ENCODE measurements at regions not wholly inside any gene's neighbourhood (a gene's known extent, or its start where the extent isn't known, plus 50 kb on each side); places are given as distances from the start of the nearest gene placed in this dataset.
A peak's percentile ranks its signal among the peaks of the same experiment; 100 is the strongest.
"Not testable (repeated sequence)": the region's sequence is repeated elsewhere in the genome, so short reads cannot be mapped to it uniquely, and the experiment has no call there.

DNA sequence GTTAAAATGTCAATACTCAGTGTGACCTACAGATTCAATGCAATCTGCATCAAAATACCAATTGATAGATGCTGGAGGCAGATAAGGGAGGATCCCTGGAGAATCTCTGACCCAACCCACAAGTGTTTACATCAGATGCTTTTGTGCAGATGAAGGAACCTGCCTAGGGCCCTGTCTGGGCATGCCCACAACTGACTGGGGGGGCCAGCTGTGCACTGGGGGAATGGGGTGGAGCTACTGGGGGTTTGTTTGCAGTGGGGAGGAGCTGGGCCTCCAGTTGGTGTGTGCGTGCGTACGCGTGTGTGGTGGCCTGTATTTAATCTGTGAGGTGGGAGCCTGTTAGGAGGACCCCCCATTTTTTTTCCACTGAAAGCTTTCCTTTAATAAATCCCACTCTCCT, 244.9 kb downstream of the TRIM36 start:
- Histone ChIP-seq H3K4me3 (ENCODE audit: low read length) (no peak overlapping the region), H3K9me3 (ENCODE audit: low read depth, low read length) (peaks cover 5% of the 10 kb centered on the region), H3K27me3 (ENCODE audit: insufficient read depth, low read length) (no peaks in the 10 kb centered on the region), H3K4me1 (ENCODE audit: insufficient read depth, low read length) (no peaks in the 10 kb centered on the region)

DNA sequence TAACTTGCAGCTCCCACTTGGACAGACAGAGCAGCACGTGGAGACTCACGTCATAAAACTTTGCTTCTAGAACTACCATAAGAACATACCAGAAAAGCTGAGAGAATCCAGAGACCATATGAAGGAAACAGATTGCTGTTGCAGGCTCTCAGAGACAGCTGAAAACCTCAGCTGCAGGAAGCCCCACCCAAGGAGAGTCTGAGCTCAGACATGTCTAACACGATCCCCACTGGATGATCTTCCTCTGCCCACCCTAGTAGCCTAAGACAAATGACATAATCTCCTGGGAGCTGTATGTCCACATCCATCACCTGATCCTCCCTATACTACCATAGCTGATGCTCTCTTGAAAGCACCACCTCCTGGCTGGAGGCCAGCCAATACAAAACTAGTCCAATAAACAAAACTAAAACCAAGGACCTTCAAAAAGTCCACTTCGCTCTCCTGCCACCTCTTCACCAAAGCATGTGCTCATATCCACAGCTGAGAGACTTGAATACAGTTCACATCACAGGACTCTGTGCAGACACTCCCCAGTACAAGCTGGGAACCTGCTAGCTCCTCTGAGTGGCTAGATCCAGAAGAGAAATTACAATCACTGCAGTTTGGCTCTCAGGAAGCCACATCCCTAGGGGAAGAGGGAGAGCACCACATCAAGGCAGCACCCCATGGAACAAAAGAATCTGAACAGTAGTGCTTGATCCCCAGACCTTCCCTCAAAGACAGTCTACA, 257.4 kb downstream of the TRIM36 start:
- Histone ChIP-seq H3K9me3 (ENCODE audit: low read depth, low read length) (no peaks in the 10 kb centered on the region), H3K27me3 (ENCODE audit: insufficient read depth, low read length) (no peaks in the 10 kb centered on the region), H3K4me3 (ENCODE audit: low read length) (no peak overlapping the region), H3K4me1 (ENCODE audit: insufficient read depth, low read length) (no peaks in the 10 kb centered on the region)

DNA sequence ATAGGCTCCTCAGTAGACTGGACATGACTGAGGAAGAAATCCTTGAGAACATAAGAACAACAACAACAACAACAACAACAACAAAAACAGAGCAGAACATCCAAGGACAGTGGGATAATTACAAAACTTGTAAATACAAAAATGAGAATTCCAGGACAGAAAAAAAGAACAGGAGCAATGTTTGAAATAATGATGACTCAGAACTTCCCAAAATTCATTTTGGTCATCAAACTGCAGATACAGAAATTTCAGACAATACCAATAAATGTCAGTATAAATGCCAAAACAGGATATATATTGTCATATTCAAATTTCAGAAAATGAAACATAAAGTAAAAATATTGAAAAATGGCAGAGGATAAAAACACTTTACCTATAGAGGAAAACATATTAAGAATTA, 259.0 kb downstream of the TRIM36 start:
- H3K27me3 ChIP-seq (ENCODE audit: insufficient read depth, low read length), result no peaks in the 10 kb centered on the region
- H3K4me3 ChIP-seq (ENCODE audit: low read length), result no peak overlapping the region
- no peaks in the 10 kb centered on the region for H3K4me1 ChIP-seq (ENCODE audit: insufficient read depth, low read length)
- H3K9me3 ChIP-seq (ENCODE audit: low read depth, low read length), result no peaks in the 10 kb centered on the region

DNA sequence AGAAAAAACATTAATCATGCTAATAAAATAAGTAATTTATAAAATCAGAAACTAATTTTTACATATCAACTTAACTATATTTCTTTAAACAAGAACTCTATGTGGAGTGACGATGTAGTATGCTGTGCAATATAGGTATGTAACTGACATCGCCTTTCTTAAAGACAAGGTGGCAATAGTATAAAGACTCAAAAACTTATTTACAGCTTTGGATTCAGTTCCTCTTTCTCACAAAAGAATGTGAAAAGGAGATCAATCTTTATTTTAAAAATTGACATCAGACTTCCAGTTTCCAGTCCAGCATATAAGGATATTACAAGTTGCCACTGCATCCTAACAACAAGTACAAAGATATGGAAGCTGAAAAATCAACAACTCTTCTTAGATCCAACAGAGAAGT, 260.3 kb downstream of the TRIM36 start:
- Histone ChIP-seq H3K27me3 (ENCODE audit: insufficient read depth, low read length) (no peaks in the 10 kb centered on the region), H3K9me3 (ENCODE audit: low read depth, low read length) (no peaks in the 10 kb centered on the region), H3K4me1 (ENCODE audit: insufficient read depth, low read length) (no peaks in the 10 kb centered on the region), H3K4me3 (ENCODE audit: low read length) (no peak overlapping the region)

DNA sequence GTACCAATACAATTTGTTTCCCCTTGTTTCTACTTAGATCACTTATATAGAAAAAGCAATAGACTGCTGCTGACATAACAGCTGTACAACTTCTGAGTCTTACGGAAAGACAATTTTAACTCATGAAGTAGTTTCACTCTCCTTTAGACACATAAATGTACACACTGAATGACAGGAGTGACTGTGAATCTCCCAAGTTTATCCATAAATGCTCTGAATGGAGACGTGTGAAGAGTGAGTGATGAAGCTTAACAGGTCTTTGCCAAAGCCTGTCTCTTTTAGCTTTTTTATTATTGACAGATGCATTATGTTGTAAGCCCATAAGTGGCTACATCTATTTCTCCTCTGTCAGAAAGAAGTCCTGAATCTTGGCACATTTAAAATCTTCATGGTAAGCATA, 265.9 kb downstream of the TRIM36 start:
- Histone ChIP-seq H3K9me3 (ENCODE audit: low read depth, low read length) (no peaks in the 10 kb centered on the region), H3K27me3 (ENCODE audit: insufficient read depth, low read length) (no peaks in the 10 kb centered on the region), H3K4me3 (ENCODE audit: low read length) (no peak overlapping the region), H3K4me1 (ENCODE audit: insufficient read depth, low read length) (no peaks in the 10 kb centered on the region)

DNA sequence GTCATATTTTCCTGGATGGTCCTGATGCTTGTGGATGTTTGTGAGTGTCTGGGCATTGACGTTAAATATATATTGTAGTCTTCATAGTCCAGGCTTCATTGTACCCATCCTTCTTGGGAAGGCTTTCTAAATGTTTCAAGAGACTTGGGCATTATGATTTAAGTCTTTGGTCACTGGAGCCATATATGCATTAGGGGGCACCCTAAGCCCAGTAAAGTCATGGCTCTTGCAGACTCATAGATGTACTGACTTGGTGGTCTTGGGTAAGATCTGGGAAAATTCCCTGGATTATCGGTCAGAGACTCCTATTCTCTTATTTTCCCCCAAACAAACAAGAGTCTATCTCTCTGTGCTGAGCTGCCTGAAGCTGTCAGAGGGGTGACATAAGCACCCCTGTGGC, 271.1 kb downstream of the TRIM36 start:
- H3K27me3 ChIP-seq (ENCODE audit: insufficient read depth, low read length), result no peaks in the 10 kb centered on the region
- H3K4me3 ChIP-seq (ENCODE audit: low read length), result no peak overlapping the region
- H3K4me1 ChIP-seq (ENCODE audit: insufficient read depth, low read length), result no peaks in the 10 kb centered on the region
- H3K9me3 ChIP-seq (ENCODE audit: low read depth, low read length), result no peaks in the 10 kb centered on the region

DNA sequence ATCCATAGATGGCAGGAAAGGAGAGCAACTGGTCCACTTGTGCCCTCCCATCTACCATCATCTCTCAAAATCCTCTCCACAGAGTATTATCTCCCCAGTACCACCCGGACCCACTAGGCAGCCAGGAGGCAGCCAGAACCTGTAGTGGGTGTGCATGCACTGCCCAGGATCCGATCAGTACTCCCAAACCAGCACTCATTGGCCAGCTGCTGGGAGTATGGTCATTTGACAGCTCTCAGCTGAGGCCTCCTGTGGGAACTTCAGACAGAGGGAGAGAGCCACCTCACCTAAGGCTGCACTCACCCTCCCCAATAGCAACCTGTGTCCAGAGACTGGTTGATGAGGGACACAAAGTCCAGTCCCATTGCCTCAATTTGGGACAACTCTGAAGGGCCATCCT, 286.0 kb downstream of the TRIM36 start:
- no peaks in the 10 kb centered on the region for H3K27me3 ChIP-seq (ENCODE audit: insufficient read depth, low read length)
- no peak overlapping the region for H3K4me3 ChIP-seq (ENCODE audit: low read length)
- no peaks in the 10 kb centered on the region for H3K4me1 ChIP-seq (ENCODE audit: insufficient read depth, low read length)
- no peaks in the 10 kb centered on the region for H3K9me3 ChIP-seq (ENCODE audit: low read depth, low read length)

DNA sequence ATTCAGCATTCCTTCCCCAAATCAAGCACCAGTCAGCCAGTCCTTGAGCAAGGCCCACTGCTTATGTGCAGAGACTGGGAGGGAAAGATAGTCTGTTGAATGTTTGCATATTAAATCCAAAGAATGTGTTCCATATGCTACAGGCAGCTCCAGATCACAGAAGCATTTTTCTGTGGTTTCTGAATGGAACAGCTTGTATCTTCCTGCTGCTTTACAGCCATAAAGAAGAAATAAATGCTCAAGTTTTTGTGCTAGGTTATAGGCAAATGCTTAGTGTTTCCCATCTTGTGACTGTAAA, 310.3 kb downstream of the TRIM36 start:
- Histone ChIP-seq H3K4me3 (ENCODE audit: low read length) (no peak overlapping the region), H3K9me3 (ENCODE audit: low read depth, low read length) (no peaks in the 10 kb centered on the region), H3K27me3 (ENCODE audit: insufficient read depth, low read length) (no peaks in the 10 kb centered on the region), H3K4me1 (ENCODE audit: insufficient read depth, low read length) (peaks cover 22% of the 10 kb centered on the region)

DNA sequence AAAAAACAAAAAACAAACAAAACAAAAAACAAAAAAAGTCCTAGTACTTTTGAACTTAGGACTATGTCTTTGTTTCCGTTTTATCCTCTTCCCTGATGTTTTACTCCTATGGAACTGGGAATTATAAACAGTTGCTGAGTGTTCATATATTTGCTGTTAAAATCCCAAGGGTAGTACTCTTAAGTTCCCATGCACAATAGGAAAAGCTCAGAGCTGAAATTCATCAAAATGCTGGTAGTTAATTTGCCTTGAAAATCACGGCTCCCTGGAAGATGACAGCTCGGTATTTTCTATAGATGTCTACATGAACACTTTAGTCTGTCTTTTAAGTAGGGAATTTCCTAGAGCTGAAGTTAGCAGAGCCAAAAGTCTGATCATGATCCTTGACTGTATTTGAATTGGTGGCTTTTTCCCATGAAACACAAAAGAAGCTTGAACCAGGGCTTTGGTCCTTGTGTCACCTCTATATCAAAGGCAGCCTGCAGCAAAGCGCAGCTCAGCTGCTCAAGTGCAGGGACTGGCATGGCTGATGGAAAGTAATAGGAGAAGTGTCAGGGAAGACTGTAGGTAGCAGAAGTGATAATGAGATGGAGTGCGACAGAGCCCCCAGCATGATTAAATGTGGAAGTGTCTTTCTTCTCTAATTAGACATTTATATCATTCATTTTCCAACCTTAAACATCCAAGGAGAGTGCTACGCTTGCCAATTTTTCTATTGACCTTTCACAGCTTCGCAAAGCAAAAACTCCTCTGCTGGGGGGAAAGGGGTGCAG, 310.9 kb downstream of the TRIM36 start:
- H3K27me3 ChIP-seq (ENCODE audit: insufficient read depth, low read length), result no peaks in the 10 kb centered on the region
- H3K4me3 ChIP-seq (ENCODE audit: low read length), result no peak overlapping the region
- H3K9me3 ChIP-seq (ENCODE audit: low read depth, low read length), result no peaks in the 10 kb centered on the region
- peaks cover 22% of the 10 kb centered on the region for H3K4me1 ChIP-seq (ENCODE audit: insufficient read depth, low read length)

DNA sequence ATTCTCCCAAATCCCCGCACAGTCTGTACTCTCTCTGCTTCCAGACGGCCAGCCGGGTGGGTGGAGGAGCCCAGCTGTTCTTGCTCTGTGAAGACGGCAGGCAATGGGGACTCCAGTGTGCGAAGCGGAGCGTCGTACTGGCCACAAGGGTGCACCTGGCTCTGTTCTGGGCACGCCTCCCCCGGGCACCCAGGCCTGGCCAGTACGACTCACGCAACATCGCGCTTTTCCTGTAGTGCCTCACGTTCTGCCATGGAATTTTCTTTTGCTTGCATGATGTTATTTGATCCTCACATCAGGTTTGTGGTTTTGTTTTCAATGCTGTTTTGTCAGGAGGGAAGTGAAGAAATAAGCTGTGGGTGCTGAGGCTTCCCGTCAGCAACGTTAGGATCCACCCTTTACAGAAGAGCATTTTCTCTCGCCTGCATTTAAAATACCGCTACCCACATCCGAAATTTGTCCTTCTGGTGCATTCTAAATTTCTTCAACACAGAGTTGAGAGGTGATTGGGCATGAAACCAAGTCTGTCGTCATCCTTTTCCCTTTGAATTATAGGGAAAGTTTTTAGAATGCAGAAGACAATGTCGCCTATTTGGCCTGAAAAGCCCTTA, 311.7 kb downstream of the TRIM36 start:
- H3K9me3 ChIP-seq (ENCODE audit: low read depth, low read length), result no peaks in the 10 kb centered on the region
- H3K27me3 ChIP-seq (ENCODE audit: insufficient read depth, low read length), result no peaks in the 10 kb centered on the region
- peaks cover 22% of the 10 kb centered on the region for H3K4me1 ChIP-seq (ENCODE audit: insufficient read depth, low read length)
- peak overlapping the region; percentile 6 for H3K4me3 ChIP-seq (ENCODE audit: low read length)

DNA sequence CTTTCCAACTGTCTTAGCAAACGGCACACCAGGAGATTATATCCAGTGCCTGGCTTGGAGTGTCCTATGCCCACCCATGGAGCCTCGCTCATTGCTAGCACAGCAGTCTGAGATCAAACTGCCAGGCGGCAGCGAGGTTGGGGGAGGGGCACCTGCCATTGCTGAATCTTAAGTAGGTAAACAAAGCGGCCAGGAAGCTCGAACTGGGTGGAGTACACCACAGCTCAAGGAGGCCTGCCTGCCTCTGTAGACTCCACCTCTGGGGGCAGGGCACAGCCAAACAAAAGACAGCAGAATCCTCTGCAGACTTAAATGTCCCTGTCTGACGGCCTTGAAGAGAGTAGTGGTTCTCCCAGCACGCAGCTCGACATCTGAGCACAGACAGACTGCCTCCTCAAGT, 325.0 kb downstream of the TRIM36 start:
- not testable (repeated sequence) for H3K27me3 ChIP-seq (ENCODE audit: insufficient read depth, low read length); H3K4me1 ChIP-seq (ENCODE audit: insufficient read depth, low read length); H3K4me3 ChIP-seq (ENCODE audit: low read length); H3K9me3 ChIP-seq (ENCODE audit: low read depth, low read length)

DNA sequence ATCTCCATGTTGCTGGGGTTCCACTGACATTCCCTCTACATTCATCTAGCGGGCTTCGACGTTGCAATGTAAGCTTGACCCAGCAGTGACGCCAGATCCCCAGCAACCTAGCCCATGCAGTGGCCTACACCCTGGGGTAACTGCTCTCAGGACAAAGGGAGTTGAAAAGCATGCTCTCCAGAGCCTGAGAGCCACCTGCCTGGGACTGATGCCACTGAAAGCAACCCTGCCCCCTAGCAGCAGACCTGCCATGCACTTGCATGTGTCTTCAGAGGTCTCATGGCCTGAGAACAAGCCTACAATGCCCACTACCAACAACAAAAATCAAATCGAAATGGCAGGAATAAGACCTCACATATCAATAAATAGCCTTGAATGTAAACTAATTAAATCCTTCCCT, 330.3 kb downstream of the TRIM36 start:
- no peak overlapping the region for H3K4me3 ChIP-seq (ENCODE audit: low read length)
- no peaks in the 10 kb centered on the region for H3K27me3 ChIP-seq (ENCODE audit: insufficient read depth, low read length)
- no peaks in the 10 kb centered on the region for H3K9me3 ChIP-seq (ENCODE audit: low read depth, low read length)
- H3K4me1 ChIP-seq (ENCODE audit: insufficient read depth, low read length), result no peaks in the 10 kb centered on the region

DNA sequence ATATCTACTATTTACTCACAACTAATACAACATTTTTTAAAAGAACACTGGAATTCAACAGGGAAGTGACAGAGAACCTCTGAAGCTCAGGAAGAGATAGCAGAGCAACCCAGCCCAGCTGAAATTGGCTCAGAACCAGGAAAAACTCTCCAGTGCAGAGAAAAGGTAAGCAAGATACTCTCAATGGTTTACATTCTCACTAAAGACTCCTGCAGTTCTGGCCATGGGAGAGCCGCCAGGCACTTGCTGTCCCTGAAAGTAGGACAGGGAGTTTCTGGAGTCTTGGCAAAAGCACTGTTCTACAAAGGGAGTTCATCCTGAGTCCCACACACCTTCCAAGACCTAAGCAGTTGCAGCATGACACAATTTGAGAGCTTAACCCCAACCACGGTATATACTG, 330.8 kb downstream of the TRIM36 start:
- no peaks in the 10 kb centered on the region for H3K4me1 ChIP-seq (ENCODE audit: insufficient read depth, low read length)
- no peak overlapping the region for H3K4me3 ChIP-seq (ENCODE audit: low read length)
- no peaks in the 10 kb centered on the region for H3K9me3 ChIP-seq (ENCODE audit: low read depth, low read length)
- H3K27me3 ChIP-seq (ENCODE audit: insufficient read depth, low read length), result no peaks in the 10 kb centered on the region

DNA sequence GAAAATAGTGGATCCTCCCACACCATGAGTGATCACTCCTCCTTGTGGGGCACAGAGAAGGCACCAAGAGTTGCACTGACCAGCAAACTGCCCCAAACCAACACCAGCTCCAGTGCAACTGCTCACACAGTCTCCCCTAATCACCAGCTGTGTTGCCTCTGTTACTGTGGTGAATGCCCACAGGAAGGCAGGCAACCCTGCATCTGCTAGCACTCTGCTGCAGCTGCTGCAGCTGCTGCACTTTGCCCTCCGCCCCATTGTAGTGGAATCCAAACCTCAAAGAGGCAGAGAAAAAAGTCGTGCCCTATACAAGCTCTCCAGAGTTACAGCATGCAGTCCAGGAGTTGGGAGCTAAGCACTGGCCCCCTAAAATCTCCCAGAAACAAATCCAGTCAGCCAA, 339.6 kb downstream of the TRIM36 start:
- no peaks in the 10 kb centered on the region for H3K9me3 ChIP-seq (ENCODE audit: low read depth, low read length)
- H3K4me1 ChIP-seq (ENCODE audit: insufficient read depth, low read length), result no peaks in the 10 kb centered on the region
- H3K4me3 ChIP-seq (ENCODE audit: low read length), result no peak overlapping the region
- no peaks in the 10 kb centered on the region for H3K27me3 ChIP-seq (ENCODE audit: insufficient read depth, low read length)

DNA sequence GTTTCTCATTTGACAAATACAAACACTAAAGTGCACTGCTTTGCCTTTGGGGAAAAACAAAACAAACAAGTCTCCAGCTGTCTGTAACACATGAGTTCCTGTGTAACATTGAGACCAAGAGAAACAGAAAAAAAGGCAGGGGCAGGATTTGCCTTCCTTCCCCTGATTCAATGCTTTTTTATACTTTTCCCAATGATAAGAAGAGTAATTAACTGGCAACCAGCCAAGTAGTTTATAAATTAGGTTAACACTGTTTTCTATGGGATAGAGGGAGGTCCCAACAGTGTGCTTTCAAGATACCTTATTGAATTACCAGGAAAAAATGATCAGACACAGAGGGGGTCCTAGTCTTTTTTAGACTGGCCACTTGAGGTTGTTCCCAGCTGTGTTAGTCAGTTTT, 346.8 kb downstream of the TRIM36 start:
- Histone ChIP-seq H3K4me1 (ENCODE audit: insufficient read depth, low read length) (no peaks in the 10 kb centered on the region), H3K27me3 (ENCODE audit: insufficient read depth, low read length) (no peaks in the 10 kb centered on the region), H3K9me3 (ENCODE audit: low read depth, low read length) (peaks cover 5% of the 10 kb centered on the region), H3K4me3 (ENCODE audit: low read length) (no peak overlapping the region)

DNA sequence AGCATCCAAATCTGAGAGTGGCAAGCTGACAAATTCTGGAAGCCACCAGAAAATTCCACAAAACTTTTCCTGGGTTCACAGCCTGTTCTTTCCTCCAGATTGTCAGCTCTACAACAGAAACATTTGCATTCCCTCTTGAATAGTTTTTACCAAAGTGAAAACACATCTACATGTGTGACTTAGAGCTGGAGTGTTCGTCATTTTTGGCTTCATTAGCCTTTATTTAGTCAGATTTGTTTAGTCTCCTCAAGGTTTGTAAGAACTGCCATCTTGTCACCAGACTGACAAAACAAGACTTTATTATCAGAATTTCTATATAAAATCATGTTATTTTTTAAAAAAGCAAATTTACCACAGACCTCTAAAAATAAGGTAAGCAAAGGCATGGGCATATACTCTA, 347.3 kb downstream of the TRIM36 start:
- Histone ChIP-seq H3K9me3 (ENCODE audit: low read depth, low read length) (peaks cover 5% of the 10 kb centered on the region), H3K4me3 (ENCODE audit: low read length) (no peak overlapping the region), H3K4me1 (ENCODE audit: insufficient read depth, low read length) (no peaks in the 10 kb centered on the region), H3K27me3 (ENCODE audit: insufficient read depth, low read length) (no peaks in the 10 kb centered on the region)

All from mononuclear cell (primary cell).